ENCODE measurements at regions not wholly inside any gene's neighbourhood (a gene's known extent, or its start where the extent isn't known, plus 50 kb on each side); places are given as distances from the start of the nearest gene placed in this dataset.

GRCh38 chr3:117543521-117543920 lies 833.9 kb downstream of the TUSC7 start:
- DNase-seq (ENCODE audit: low read depth): no peak
- H3K4me3 ChIP-seq (ENCODE audit: control insufficient read depth, low read depth, low read length): no peak overlapping the region
- TF ChIP-seq CTCF (conservative IDR thresholded peaks at IDR 0.05; ENCODE audit: control insufficient read depth, insufficient read depth, low read depth, low read length): no peak

- DNase-seq (ENCODE audit: low read depth): no peak
- no peak for TF ChIP-seq CTCF (conservative IDR thresholded peaks at IDR 0.05; ENCODE audit: control insufficient read depth, insufficient read depth, low read depth, low read length)
- H3K4me3 ChIP-seq (ENCODE audit: control insufficient read depth, low read depth, low read length): no peak overlapping the region
Observed at GRCh38 chr3:117545484-117545883, 835.9 kb downstream of the TUSC7 start.

GRCh38 chr3:117547956-117548550 lies 838.5 kb downstream of the TUSC7 start:
- no peak overlapping the region for H3K4me3 ChIP-seq (ENCODE audit: control insufficient read depth, low read depth, low read length)
- TF ChIP-seq CTCF (conservative IDR thresholded peaks at IDR 0.05; ENCODE audit: control insufficient read depth, insufficient read depth, low read depth, low read length): no peak
- peak; percentile 95 for DNase-seq (ENCODE audit: low read depth)

GRCh38 chr3:117548600-117548999 lies 839.0 kb downstream of the TUSC7 start:
- no peak for TF ChIP-seq CTCF (conservative IDR thresholded peaks at IDR 0.05; ENCODE audit: control insufficient read depth, insufficient read depth, low read depth, low read length)
- DNase-seq (ENCODE audit: low read depth): peak; percentile 22

GRCh38 chr3:117549716-117550115 lies 840.1 kb downstream of the TUSC7 start:
- DNase-seq (ENCODE audit: low read depth): peak; percentile 18
- H3K4me3 ChIP-seq (ENCODE audit: control insufficient read depth, low read depth, low read length): no peak overlapping the region
- peak; percentile 34 for TF ChIP-seq CTCF (conservative IDR thresholded peaks at IDR 0.05; ENCODE audit: control insufficient read depth, insufficient read depth, low read depth, low read length)

More at GRCh38 chr3:117548600-117548999, 839.0 kb downstream of the TUSC7 start:
- no peak overlapping the region for H3K4me3 ChIP-seq (ENCODE audit: control insufficient read depth, low read depth, low read length)

GRCh38 chr3:117550766-117551165 lies 841.2 kb downstream of the TUSC7 start:
- no peak for TF ChIP-seq CTCF (conservative IDR thresholded peaks at IDR 0.05; ENCODE audit: control insufficient read depth, insufficient read depth, low read depth, low read length)
- no peak for DNase-seq (ENCODE audit: low read depth)
- no peak overlapping the region for H3K4me3 ChIP-seq (ENCODE audit: control insufficient read depth, low read depth, low read length)

- H3K4me3 ChIP-seq (ENCODE audit: control insufficient read depth, low read depth, low read length): no peak overlapping the region
- no peak for TF ChIP-seq CTCF (conservative IDR thresholded peaks at IDR 0.05; ENCODE audit: control insufficient read depth, insufficient read depth, low read depth, low read length)
- peak; percentile 78 for DNase-seq (ENCODE audit: low read depth)
Observed at GRCh38 chr3:117553461-117553860, 843.9 kb downstream of the TUSC7 start.

Measured in fibroblast of mammary gland (primary cell).